HEK293 (cell line): ENCODE measurements at regions not wholly inside any gene's neighbourhood (a gene's known extent, or its start where the extent isn't known, plus 50 kb on each side); places are given as distances from the start of the nearest gene placed in this dataset.

Experiments used
- IKZF3 ChIP-seq: fragments of 450-650 bp; IDR thresholded peaks from 2 replicates; pipeline ENCODE4 v1.5.0; 2018; ENCODE audit warnings: missing biosample characterization, mild to moderate bottlenecking, missing genetic modification characterization, moderate library complexity
- KLF10 ChIP-seq: fragments of 450-650 bp; IDR thresholded peaks from 2 replicates; pipeline ENCODE4 v1.5.1; 2018; ENCODE audit warnings: missing biosample characterization, mild to moderate bottlenecking, missing genetic modification characterization
- ZNF48 ChIP-seq: fragments of 450-650 bp; formaldehyde crosslinking; IDR thresholded peaks from 2 replicates; pipeline ENCODE4 v1.5.1; 2016; ENCODE audit warnings: missing biosample characterization, missing genetic modification characterization
- ZNF530 ChIP-seq: fragments of 450-650 bp; formaldehyde crosslinking; IDR thresholded peaks from 2 replicates; pipeline ENCODE4 v1.5.1; 2016; ENCODE audit warnings: low read depth, missing biosample characterization, missing genetic modification characterization
- ZNF76 ChIP-seq: fragments of 450-650 bp; formaldehyde crosslinking; IDR thresholded peaks from 2 replicates; pipeline ENCODE4; 2016; ENCODE audit warnings: low read depth, missing biosample characterization, missing genetic modification characterization, borderline replicate concordance
- ZNF776 ChIP-seq: fragments of 450-650 bp; formaldehyde crosslinking; IDR thresholded peaks from 2 replicates; pipeline ENCODE4 v1.5.0; 2017; ENCODE audit warnings: missing biosample characterization, missing genetic modification characterization, borderline replicate concordance
- TF ChIP-seq, protein P1 (sequence below): fragments of 450-650 bp; formaldehyde crosslinking; IDR thresholded peaks from 2 replicates; pipeline ENCODE4 v1.5.1; 2016; ENCODE audit warnings: missing biosample characterization, missing genetic modification characterization

DNA sequence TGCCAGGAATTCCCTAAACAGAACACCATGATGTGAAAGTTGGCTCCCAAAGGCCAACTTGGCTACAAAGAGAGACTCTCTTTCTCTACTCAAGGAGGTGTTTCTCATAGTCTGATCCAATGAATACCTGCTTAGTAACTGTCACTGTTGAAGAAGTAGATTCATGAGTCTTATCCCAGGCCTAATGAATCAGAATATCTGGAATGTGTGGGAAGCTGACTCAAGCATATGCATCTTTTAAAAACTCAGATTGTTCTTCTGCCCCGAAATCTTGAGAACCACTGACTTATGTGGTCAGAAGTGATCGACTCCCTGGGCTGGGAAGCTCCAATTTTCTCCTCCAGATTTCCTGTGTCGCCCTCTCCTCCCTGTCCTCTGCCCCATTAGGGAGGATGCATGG is 345.6 kb downstream of the PLK2 start:
- TF ChIP-seq ZNF48 (tag by site-specific recombination), result no peak
- TF ChIP-seq, protein P1, sequence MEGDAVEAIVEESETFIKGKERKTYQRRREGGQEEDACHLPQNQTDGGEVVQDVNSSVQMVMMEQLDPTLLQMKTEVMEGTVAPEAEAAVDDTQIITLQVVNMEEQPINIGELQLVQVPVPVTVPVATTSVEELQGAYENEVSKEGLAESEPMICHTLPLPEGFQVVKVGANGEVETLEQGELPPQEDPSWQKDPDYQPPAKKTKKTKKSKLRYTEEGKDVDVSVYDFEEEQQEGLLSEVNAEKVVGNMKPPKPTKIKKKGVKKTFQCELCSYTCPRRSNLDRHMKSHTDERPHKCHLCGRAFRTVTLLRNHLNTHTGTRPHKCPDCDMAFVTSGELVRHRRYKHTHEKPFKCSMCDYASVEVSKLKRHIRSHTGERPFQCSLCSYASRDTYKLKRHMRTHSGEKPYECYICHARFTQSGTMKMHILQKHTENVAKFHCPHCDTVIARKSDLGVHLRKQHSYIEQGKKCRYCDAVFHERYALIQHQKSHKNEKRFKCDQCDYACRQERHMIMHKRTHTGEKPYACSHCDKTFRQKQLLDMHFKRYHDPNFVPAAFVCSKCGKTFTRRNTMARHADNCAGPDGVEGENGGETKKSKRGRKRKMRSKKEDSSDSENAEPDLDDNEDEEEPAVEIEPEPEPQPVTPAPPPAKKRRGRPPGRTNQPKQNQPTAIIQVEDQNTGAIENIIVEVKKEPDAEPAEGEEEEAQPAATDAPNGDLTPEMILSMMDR (tag by site-specific recombination), result no peak
- TF ChIP-seq ZNF530 (tag by site-specific recombination), result no peak
- TF ChIP-seq ZNF776 (tag by site-specific recombination), result no peak
- TF ChIP-seq ZNF76 (tag by site-specific recombination), result no peak
- TF ChIP-seq IKZF3, result no peak
- TF ChIP-seq KLF10 (tag by site-specific recombination), result no peak
